ENCODE measurements at regions not wholly inside any gene's neighbourhood (a gene's known extent, or its start where the extent isn't known, plus 50 kb on each side); places are given as distances from the start of the nearest gene placed in this dataset.

DNA sequence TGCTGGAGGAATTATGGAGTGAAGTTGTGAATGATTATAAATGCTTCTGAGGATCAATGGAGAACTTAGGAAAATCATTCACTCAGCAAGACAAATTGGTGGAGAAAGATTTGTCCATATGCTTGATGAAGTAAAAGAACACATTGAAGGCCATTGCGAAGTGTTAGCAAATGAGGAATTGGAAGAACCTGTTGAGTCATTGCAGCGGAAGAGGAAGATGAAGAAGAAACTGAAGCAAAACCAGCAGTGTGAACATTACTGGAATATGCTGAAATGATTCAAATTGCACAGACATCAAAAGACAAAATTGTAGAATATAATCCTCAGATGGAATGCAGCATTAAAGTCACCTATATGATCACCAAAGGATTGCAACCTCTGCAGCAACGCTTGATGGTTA lies 168.1 kb downstream of the ADAMTS15 start:
- DNase-seq (ENCODE audit: low read depth), result no peak
- H3K4me3 ChIP-seq (replicated peaks; ENCODE audit: low read depth, low read length), result no peak overlapping the region
- TF ChIP-seq, protein P1, sequence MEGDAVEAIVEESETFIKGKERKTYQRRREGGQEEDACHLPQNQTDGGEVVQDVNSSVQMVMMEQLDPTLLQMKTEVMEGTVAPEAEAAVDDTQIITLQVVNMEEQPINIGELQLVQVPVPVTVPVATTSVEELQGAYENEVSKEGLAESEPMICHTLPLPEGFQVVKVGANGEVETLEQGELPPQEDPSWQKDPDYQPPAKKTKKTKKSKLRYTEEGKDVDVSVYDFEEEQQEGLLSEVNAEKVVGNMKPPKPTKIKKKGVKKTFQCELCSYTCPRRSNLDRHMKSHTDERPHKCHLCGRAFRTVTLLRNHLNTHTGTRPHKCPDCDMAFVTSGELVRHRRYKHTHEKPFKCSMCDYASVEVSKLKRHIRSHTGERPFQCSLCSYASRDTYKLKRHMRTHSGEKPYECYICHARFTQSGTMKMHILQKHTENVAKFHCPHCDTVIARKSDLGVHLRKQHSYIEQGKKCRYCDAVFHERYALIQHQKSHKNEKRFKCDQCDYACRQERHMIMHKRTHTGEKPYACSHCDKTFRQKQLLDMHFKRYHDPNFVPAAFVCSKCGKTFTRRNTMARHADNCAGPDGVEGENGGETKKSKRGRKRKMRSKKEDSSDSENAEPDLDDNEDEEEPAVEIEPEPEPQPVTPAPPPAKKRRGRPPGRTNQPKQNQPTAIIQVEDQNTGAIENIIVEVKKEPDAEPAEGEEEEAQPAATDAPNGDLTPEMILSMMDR (IDR thresholded peaks at IDR 0.05; ENCODE audit: low read length, missing control alignments), result no peak

DNA sequence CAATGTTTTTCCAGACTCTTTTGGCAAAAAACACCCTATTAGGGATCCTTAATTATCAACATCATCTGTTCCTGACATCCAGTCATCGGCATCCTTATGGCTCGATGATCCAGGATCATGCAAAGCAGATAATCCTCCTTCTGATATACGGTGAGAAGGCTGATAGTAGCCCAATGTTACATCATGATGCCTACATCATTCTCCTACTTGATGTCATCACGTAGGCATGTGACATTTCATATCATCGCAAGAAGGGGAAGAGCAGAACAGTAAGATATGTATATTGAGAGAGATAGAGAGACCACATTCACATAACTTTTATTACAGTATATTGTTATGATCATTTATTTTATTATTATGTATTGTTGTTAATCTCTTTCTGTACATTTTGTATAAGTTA lies 168.6 kb downstream of the ADAMTS15 start:
- TF ChIP-seq, protein P1 (IDR thresholded peaks at IDR 0.05; ENCODE audit: low read length, missing control alignments), result no peak
- no peak for DNase-seq (ENCODE audit: low read depth)
- no peak overlapping the region for H3K4me3 ChIP-seq (replicated peaks; ENCODE audit: low read depth, low read length)

DNA sequence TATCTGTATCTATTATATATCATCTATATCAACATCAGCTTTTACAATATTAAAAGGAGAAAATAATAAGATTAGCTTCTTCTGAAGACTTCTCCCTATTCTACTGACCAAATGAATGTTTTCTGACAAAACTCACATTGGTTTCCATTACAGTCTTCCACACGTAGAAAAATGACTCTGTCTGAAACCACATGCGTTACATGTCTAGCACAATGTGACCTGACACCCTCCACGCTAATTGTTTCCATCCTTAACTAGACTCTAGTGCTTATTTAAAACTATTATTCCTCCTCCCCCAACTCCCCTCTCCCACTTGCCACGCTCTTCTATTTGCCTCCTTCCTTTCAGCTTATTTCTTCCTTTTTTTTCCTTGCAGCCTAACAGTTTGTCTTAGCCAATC lies 172.1 kb downstream of the ADAMTS15 start:
- no peak for DNase-seq (ENCODE audit: low read depth)
- H3K4me3 ChIP-seq (replicated peaks; ENCODE audit: low read depth, low read length), result no peak overlapping the region
- TF ChIP-seq, protein P1 (IDR thresholded peaks at IDR 0.05; ENCODE audit: low read length, missing control alignments), result no peak

DNA sequence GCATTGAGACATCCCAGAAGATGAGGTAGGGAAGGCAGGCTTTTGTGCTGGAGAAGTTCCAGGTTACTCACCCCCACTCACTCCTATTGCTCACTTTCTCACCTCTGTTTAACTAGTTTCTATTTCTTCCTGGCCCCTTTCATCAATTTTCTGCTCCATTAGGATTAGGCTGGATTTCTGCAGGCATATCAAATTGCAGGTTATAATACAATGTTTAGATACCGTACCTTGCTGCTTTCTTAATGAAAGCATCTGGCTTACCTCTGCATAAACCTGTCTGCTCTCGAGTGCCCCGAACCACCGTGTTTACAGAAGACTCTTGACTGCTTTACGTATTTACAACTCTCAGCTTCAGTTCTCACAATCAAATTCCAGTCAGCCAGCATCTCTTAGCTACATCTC lies 173.7 kb downstream of the ADAMTS15 start:
- TF ChIP-seq, protein P1 (IDR thresholded peaks at IDR 0.05; ENCODE audit: low read length, missing control alignments), result no peak
- DNase-seq (ENCODE audit: low read depth), result no peak
- H3K4me3 ChIP-seq (replicated peaks; ENCODE audit: low read depth, low read length), result no peak overlapping the region

DNA sequence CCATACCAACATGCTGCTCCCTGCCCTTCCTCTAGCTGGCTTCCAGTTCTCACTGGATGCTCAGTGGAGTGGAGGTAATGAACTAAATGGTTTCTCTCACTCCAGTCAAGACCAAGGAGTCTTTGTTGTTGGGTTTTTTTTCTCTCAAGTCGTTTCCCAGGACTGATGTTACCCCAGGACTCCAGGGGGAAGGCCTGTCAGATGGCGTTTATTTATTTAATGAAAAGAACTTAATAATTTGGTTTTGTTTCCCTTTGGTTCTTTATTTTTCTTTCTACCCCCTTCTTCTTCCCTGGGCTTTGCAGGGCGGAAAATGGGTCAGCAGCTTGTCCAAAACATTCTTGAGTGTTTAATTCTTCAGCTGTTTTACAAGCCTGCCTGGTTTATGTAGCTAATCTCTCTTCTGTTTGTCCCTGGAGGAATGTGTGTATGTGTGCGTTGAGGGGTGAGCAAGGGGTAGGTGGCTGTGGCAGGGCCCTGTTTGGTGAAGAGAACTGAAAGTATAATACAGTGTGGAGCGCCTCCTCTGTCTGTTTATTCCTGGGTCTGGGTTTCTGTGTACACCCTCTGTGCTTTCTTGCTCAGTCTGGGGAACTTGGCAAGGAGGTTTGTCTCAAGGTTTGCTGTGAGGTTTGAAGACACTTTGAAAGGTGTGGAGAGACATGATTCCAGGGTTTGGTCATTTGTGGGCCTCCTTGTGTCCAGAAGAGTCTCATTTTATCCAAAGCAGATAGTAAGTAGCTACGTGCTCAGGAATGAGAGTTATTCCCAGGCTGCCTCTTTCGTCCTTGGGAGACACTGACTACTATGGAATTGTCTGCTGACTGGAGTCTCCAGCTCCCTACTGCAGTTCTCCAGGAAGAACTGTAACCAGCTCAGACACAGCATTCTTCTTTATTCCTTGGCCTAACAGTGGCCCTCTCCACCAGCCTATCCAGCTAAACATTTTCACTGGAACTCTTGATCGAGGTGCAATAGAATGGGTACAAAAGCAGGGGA lies 175.5 kb downstream of the ADAMTS15 start:
- TF ChIP-seq, protein P1 (IDR thresholded peaks at IDR 0.05; ENCODE audit: low read length, missing control alignments), result no peak
- no peak overlapping the region for H3K4me3 ChIP-seq (replicated peaks; ENCODE audit: low read depth, low read length)
- no peak for DNase-seq (ENCODE audit: low read depth)

DNA sequence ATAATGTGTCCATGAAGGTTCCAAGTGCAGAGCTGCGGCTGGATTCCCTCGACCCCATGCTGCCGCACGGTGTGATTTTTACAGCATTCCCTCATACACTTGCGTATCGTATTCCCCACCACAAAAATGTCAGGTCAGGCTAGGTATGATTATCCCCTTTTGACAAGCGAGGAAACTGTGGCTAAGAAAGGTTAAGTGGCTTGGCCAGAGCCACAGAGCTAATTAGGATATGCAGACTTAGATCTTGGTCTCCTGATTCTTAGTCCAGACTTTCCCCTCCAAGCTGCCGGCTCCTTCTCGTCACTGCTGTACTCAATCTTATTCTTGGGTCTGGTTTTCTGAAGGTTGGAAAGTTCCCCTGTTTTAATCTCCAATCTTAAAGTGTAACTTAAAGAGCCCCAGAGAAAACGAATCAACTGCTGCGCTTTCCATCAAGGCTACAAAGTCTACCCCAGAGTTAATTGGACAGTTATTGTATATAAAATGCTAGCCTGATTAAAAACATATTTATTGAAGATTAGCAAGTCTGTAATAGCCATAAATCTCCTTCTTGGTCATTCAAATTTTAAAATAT lies 176.6 kb downstream of the ADAMTS15 start:
- H3K4me3 ChIP-seq (replicated peaks; ENCODE audit: low read depth, low read length), result no peak overlapping the region
- TF ChIP-seq, protein P1 (IDR thresholded peaks at IDR 0.05; ENCODE audit: low read length, missing control alignments), result no peak
- DNase-seq (ENCODE audit: low read depth), result no peak

Data from fibroblast of pulmonary artery (primary cell).